ENCODE measurements at regions not wholly inside any gene's neighbourhood (a gene's known extent, or its start where the extent isn't known, plus 50 kb on each side); places are given as distances from the start of the nearest gene placed in this dataset.

GRCh38 chr6:168369786-168370185 is 50.2 kb upstream of the DACT2 start:
- TF ChIP-seq TCF7L2 (IDR thresholded peaks at IDR 0.05; ENCODE audit: low read depth, low read length) = no peak
- TF ChIP-seq POLR2AphosphoS5 (IDR thresholded peaks at IDR 0.05; ENCODE audit: low read depth, low read length) = no peak
- TF ChIP-seq CTCF (IDR thresholded peaks at IDR 0.05) = no peak
